Endothelial cell (in vitro differentiated cells): ENCODE measurements at regions not wholly inside any gene's neighbourhood (a gene's known extent, or its start where the extent isn't known, plus 50 kb on each side); places are given as distances from the start of the nearest gene placed in this dataset.
A peak's percentile ranks its signal among the peaks of the same experiment; 100 is the strongest.

Experiments used
- DNase-seq: peaks from one replicate; pipeline ENCODE4 v3.0.0; 2021; ENCODE audit warnings: low spot score
- H3K27ac Mint-ChIP-seq: one replicate; pipeline ENCODE4 v1.8.0; 2021; ENCODE audit warnings: mixed read lengths, inconsistent platforms; ENCODE audit not compliant: unreplicated experiment
- H3K27me3 Mint-ChIP-seq: one replicate; pipeline ENCODE4 v1.8.0; 2021; ENCODE audit warnings: mild to moderate bottlenecking, moderate library complexity, mixed read lengths, inconsistent platforms; ENCODE audit not compliant: unreplicated experiment
- H3K36me3 Mint-ChIP-seq: one replicate; pipeline ENCODE4 v1.8.0; 2021; ENCODE audit warnings: mild to moderate bottlenecking, low read depth, mixed read lengths, inconsistent platforms; ENCODE audit not compliant: unreplicated experiment
- H3K4me1 Mint-ChIP-seq: one replicate; pipeline ENCODE4 v1.8.0; 2021; ENCODE audit warnings: mild to moderate bottlenecking, mixed read lengths, inconsistent platforms; ENCODE audit not compliant: unreplicated experiment
- H3K4me3 Mint-ChIP-seq: one replicate; pipeline ENCODE4 v1.8.0; 2021; ENCODE audit warnings: mild to moderate bottlenecking, mixed read lengths, inconsistent platforms; ENCODE audit not compliant: unreplicated experiment
- H3K9me3 Mint-ChIP-seq: one replicate; pipeline ENCODE4 v1.8.0; 2021; ENCODE audit warnings: mixed read lengths, inconsistent platforms; ENCODE audit not compliant: unreplicated experiment
- CTCF ChIP-seq: fragments of 200-600 bp; sonication (generic); IDR thresholded peaks from one replicate; pipeline ENCODE4 v1.5.0; 2021; ENCODE audit warnings: antibody characterized with exemption; ENCODE audit not compliant: unreplicated experiment

- TF ChIP-seq CTCF, result no peak
- Mint-ChIP-seq H3K36me3 (no peaks in the 10 kb centered on the region), H3K4me3 (no peak overlapping the region), H3K4me1 (no peaks in the 10 kb centered on the region), H3K9me3 (no peaks in the 10 kb centered on the region), H3K27ac (no peak overlapping the region), H3K27me3 (peaks cover 4% of the 10 kb centered on the region)
- DNase-seq, result no peak
Measured at GRCh38 chr2:105972927-105973326, 221.2 kb downstream of the UXS1 start.

GRCh38 chr2:105972246-105972645 is 221.9 kb downstream of the UXS1 start:
- Mint-ChIP-seq H3K27ac (no peak overlapping the region), H3K9me3 (no peaks in the 10 kb centered on the region), H3K27me3 (peaks cover 4% of the 10 kb centered on the region), H3K36me3 (no peaks in the 10 kb centered on the region), H3K4me1 (no peaks in the 10 kb centered on the region), H3K4me3 (no peak overlapping the region)
- no peak for DNase-seq
- no peak for TF ChIP-seq CTCF

- Mint-ChIP-seq H3K4me1 (no peaks in the 10 kb centered on the region), H3K27me3 (peaks cover 4% of the 10 kb centered on the region), H3K4me3 (no peak overlapping the region), H3K9me3 (no peaks in the 10 kb centered on the region), H3K36me3 (no peaks in the 10 kb centered on the region), H3K27ac (no peak overlapping the region)
- DNase-seq, result peak; percentile 46
- TF ChIP-seq CTCF, result peak; percentile 33
Measured at GRCh38 chr2:105969552-105969951, 224.5 kb downstream of the UXS1 start.

- no peaks in the 10 kb centered on the region for H3K36me3 Mint-ChIP-seq
- no peak overlapping the region for H3K27ac Mint-ChIP-seq
- H3K9me3 Mint-ChIP-seq, result no peaks in the 10 kb centered on the region
Measured at GRCh38 chr2:105962221-105962620, 217.5 kb downstream of the NCK2 start.

More at GRCh38 chr2:105962221-105962620, 217.5 kb downstream of the NCK2 start:
- no peak for DNase-seq
- peaks cover 4% of the 10 kb centered on the region for H3K27me3 Mint-ChIP-seq
- H3K4me3 Mint-ChIP-seq, result no peak overlapping the region
- H3K4me1 Mint-ChIP-seq, result no peaks in the 10 kb centered on the region
- TF ChIP-seq CTCF, result no peak
